Stimulated activated naive B cell treated with anti-CD40 and anti-IgM and Interleukin-4, amounts not matched to agents 10 μg/mL and 1 μg/mL and 100 μg/mL, for 72 hours (primary cell): ENCODE measurements at regions not wholly inside any gene's neighbourhood (a gene's known extent, or its start where the extent isn't known, plus 50 kb on each side); places are given as distances from the start of the nearest gene placed in this dataset.

Experiments used
- ATAC-seq, 2 donors: fragments of 150-1000 bp; cut with Tn5 transposase; replicated peaks; 2 replicates each; pipeline ENCODE4 v1.10.0; 2021; ENCODE audit warnings: moderate library complexity in 1 of 2
- DNase-seq: peaks from one replicate; pipeline ENCODE4 v3.0.0; 2021
- H3K27ac Mint-ChIP-seq: one replicate; pipeline ENCODE4 v1.8.0; 2022; ENCODE audit warnings: mild to moderate bottlenecking, mixed read lengths
- H3K27me3 Mint-ChIP-seq, 2 donors: one replicate each; pipeline ENCODE4 v1.8.0; 2022; ENCODE audit warnings: mixed read lengths in 2 of 2
- H3K36me3 Mint-ChIP-seq, 2 donors: one replicate each; pipeline ENCODE4 v1.8.0; 2022; ENCODE audit warnings: mixed read lengths in 2 of 2, mild to moderate bottlenecking in 1 of 2
- H3K4me1 Mint-ChIP-seq, 2 donors: one replicate each; pipeline ENCODE4 v1.8.0; 2022; ENCODE audit warnings: mixed read lengths in 2 of 2, mild to moderate bottlenecking in 1 of 2
- H3K4me3 Mint-ChIP-seq, 2 donors: one replicate each; pipeline ENCODE4 v1.8.0; 2022; ENCODE audit warnings: mild to moderate bottlenecking in 2 of 2, mixed read lengths in 2 of 2, moderate library complexity in 1 of 2
- H3K9me3 Mint-ChIP-seq, 2 donors: one replicate each; pipeline ENCODE4 v1.8.0; 2022; ENCODE audit warnings: mixed read lengths in 2 of 2, mild to moderate bottlenecking in 1 of 2

GRCh38 chr1:69312055-69312732 is 255.5 kb upstream of the LRRC7 start:
- Mint-ChIP-seq H3K27me3 (peaks cover 0 to 8% of the 10 kb centered on the region in 2 donors), H3K36me3 (no peaks in the 10 kb centered on the region), H3K4me1 (no peaks in the 10 kb centered on the region), H3K4me3 (no peak overlapping the region), H3K27ac (no peak overlapping the region), H3K9me3 (peaks cover 6 to 9% of the 10 kb centered on the region in 2 donors)
- no peak for ATAC-seq
- no peak for DNase-seq

- H3K36me3 Mint-ChIP-seq: no peaks in the 10 kb centered on the region
- peaks cover 3 to 9% of the 10 kb centered on the region in 2 donors for H3K9me3 Mint-ChIP-seq
- H3K27ac Mint-ChIP-seq: no peak overlapping the region
- no peaks in the 10 kb centered on the region for H3K4me1 Mint-ChIP-seq
- DNase-seq (no peak), ATAC-seq (no peak)
- H3K4me3 Mint-ChIP-seq: no peak overlapping the region
- peaks cover 0 to 8% of the 10 kb centered on the region in 2 donors for H3K27me3 Mint-ChIP-seq
Measured at GRCh38 chr1:69313118-69313517, 254.6 kb upstream of the LRRC7 start.

- Mint-ChIP-seq H3K9me3 (peaks cover 3 to 9% of the 10 kb centered on the region in 2 donors), H3K27me3 (peaks cover 0 to 8% of the 10 kb centered on the region in 2 donors), H3K36me3 (no peaks in the 10 kb centered on the region), H3K4me3 (no peak overlapping the region), H3K27ac (no peak overlapping the region), H3K4me1 (peaks cover 1 to 2% of the 10 kb centered on the region in 2 donors)
- DNase-seq (no peak), ATAC-seq (no peak)
Measured at GRCh38 chr1:69315416-69315815, 252.3 kb upstream of the LRRC7 start.

GRCh38 chr1:69315823-69316222 is 251.9 kb upstream of the LRRC7 start:
- Mint-ChIP-seq H3K4me3 (no peak overlapping the region), H3K36me3 (no peaks in the 10 kb centered on the region), H3K27me3 (peaks cover 0 to 8% of the 10 kb centered on the region in 2 donors), H3K9me3 (peaks cover 3 to 9% of the 10 kb centered on the region in 2 donors), H3K4me1 (peaks cover 6% of the 10 kb centered on the region in 2 donors), H3K27ac (no peak overlapping the region)
- DNase-seq (no peak), ATAC-seq (peak in 1 of 2 donors; percentile 27)

GRCh38 chr1:69319287-69319686 is 248.4 kb upstream of the LRRC7 start:
- Mint-ChIP-seq H3K4me3 (no peak overlapping the region), H3K27ac (no peak overlapping the region), H3K36me3 (no peaks in the 10 kb centered on the region), H3K27me3 (peaks cover 0 to 14% of the 10 kb centered on the region in 2 donors), H3K9me3 (peaks cover 2 to 7% of the 10 kb centered on the region in 2 donors), H3K4me1 (peaks cover 6 to 12% of the 10 kb centered on the region in 2 donors)
- ATAC-seq: peak in 1 of 2 donors; percentile 29
- DNase-seq: no peak

GRCh38 chr1:69320757-69321211 is 246.9 kb upstream of the LRRC7 start:
- H3K27me3 Mint-ChIP-seq: peaks cover 0 to 14% of the 10 kb centered on the region in 2 donors
- no peaks in the 10 kb centered on the region for H3K36me3 Mint-ChIP-seq
- peaks cover 0 to 3% of the 10 kb centered on the region in 2 donors for H3K9me3 Mint-ChIP-seq
- peaks cover 6 to 12% of the 10 kb centered on the region in 2 donors for H3K4me1 Mint-ChIP-seq
- no peak for DNase-seq
- H3K4me3 Mint-ChIP-seq: no peak overlapping the region
- no peak overlapping the region for H3K27ac Mint-ChIP-seq
- ATAC-seq: peak; percentile 60 to 79

- Mint-ChIP-seq H3K27ac (no peak overlapping the region), H3K4me3 (no peak overlapping the region), H3K4me1 (peaks cover 6 to 12% of the 10 kb centered on the region in 2 donors), H3K27me3 (peaks cover 0 to 9% of the 10 kb centered on the region in 2 donors), H3K9me3 (peaks cover 0 to 3% of the 10 kb centered on the region in 2 donors), H3K36me3 (no peaks in the 10 kb centered on the region)
- no peak for DNase-seq
- no peak for ATAC-seq
Measured at GRCh38 chr1:69321311-69321710, 246.4 kb upstream of the LRRC7 start.

GRCh38 chr1:69328186-69328585 is 239.5 kb upstream of the LRRC7 start:
- H3K9me3 Mint-ChIP-seq: peaks cover 10 to 13% of the 10 kb centered on the region in 2 donors
- DNase-seq: no peak
- H3K27me3 Mint-ChIP-seq: peaks cover 0 to 6% of the 10 kb centered on the region in 2 donors
- no peaks in the 10 kb centered on the region for H3K4me1 Mint-ChIP-seq
- no peaks in the 10 kb centered on the region for H3K36me3 Mint-ChIP-seq
- H3K27ac Mint-ChIP-seq: no peak overlapping the region
- ATAC-seq: no peak
- H3K4me3 Mint-ChIP-seq: no peak overlapping the region

- Mint-ChIP-seq H3K27me3 (no peaks in the 10 kb centered on the region), H3K36me3 (no peaks in the 10 kb centered on the region), H3K9me3 (peaks cover 4 to 7% of the 10 kb centered on the region in 2 donors), H3K4me1 (no peaks in the 10 kb centered on the region), H3K27ac (no peak overlapping the region), H3K4me3 (no peak overlapping the region)
- ATAC-seq (no peak), DNase-seq (no peak)
Measured at GRCh38 chr1:69363236-69363635, 204.5 kb upstream of the LRRC7 start.

GRCh38 chr1:69373520-69373919 is 194.2 kb upstream of the LRRC7 start:
- ATAC-seq (no peak), DNase-seq (no peak)
- Mint-ChIP-seq H3K9me3 (peaks cover 4 to 5% of the 10 kb centered on the region in 2 donors), H3K27ac (no peak overlapping the region), H3K27me3 (no peaks in the 10 kb centered on the region), H3K36me3 (no peaks in the 10 kb centered on the region), H3K4me1 (no peaks in the 10 kb centered on the region), H3K4me3 (no peak overlapping the region)

GRCh38 chr1:69376408-69376807 is 191.3 kb upstream of the LRRC7 start:
- no peak for ATAC-seq
- DNase-seq: no peak
- Mint-ChIP-seq H3K4me1 (no peaks in the 10 kb centered on the region), H3K27me3 (no peaks in the 10 kb centered on the region), H3K27ac (no peak overlapping the region), H3K4me3 (no peak overlapping the region), H3K36me3 (no peaks in the 10 kb centered on the region), H3K9me3 (peaks cover 0 to 3% of the 10 kb centered on the region in 2 donors)

- Mint-ChIP-seq H3K27ac (no peak overlapping the region), H3K4me3 (no peak overlapping the region), H3K9me3 (peaks cover 0 to 3% of the 10 kb centered on the region in 2 donors), H3K27me3 (no peaks in the 10 kb centered on the region), H3K36me3 (no peaks in the 10 kb centered on the region), H3K4me1 (no peaks in the 10 kb centered on the region)
- ATAC-seq (no peak), DNase-seq (no peak)
Measured at GRCh38 chr1:69377507-69377906, 190.2 kb upstream of the LRRC7 start.

GRCh38 chr1:69388044-69388443 is 179.7 kb upstream of the LRRC7 start:
- Mint-ChIP-seq H3K4me1 (no peaks in the 10 kb centered on the region), H3K9me3 (peaks cover 6 to 7% of the 10 kb centered on the region in 2 donors), H3K36me3 (no peaks in the 10 kb centered on the region), H3K4me3 (no peak overlapping the region), H3K27me3 (no peaks in the 10 kb centered on the region), H3K27ac (no peak overlapping the region)
- no peak for DNase-seq
- no peak for ATAC-seq

GRCh38 chr1:69400128-69400527 is 167.6 kb upstream of the LRRC7 start:
- Mint-ChIP-seq H3K9me3 (no peaks in the 10 kb centered on the region), H3K27ac (no peak overlapping the region), H3K4me1 (no peaks in the 10 kb centered on the region), H3K4me3 (no peak overlapping the region), H3K36me3 (no peaks in the 10 kb centered on the region), H3K27me3 (no peaks in the 10 kb centered on the region)
- no peak for DNase-seq
- ATAC-seq: no peak

GRCh38 chr1:69401879-69402278 is 165.8 kb upstream of the LRRC7 start:
- Mint-ChIP-seq H3K4me1 (no peaks in the 10 kb centered on the region), H3K27ac (no peak overlapping the region), H3K36me3 (no peaks in the 10 kb centered on the region), H3K4me3 (no peak overlapping the region), H3K27me3 (no peaks in the 10 kb centered on the region), H3K9me3 (peaks cover 0 to 1% of the 10 kb centered on the region in 2 donors)
- no peak for ATAC-seq
- no peak for DNase-seq
